ENCODE measurements at regions not wholly inside any gene's neighbourhood (a gene's known extent, or its start where the extent isn't known, plus 50 kb on each side); places are given as distances from the start of the nearest gene placed in this dataset.
"Not testable (repeated sequence)": the region's sequence is repeated elsewhere in the genome, so short reads cannot be mapped to it uniquely, and the experiment has no call there.

GRCh38 chr15:87741350-87741749 is 515.2 kb downstream of the NTRK3 start:
- Mint-ChIP-seq H3K36me3 (ENCODE audit: insufficient read depth) (no peaks in the 10 kb centered on the region), H3K9me3 (peaks cover 0 to 2% of the 10 kb centered on the region in 2 donors), H3K27me3 (peaks cover 4 to 7% of the 10 kb centered on the region in 2 donors), H3K4me3 (no peak overlapping the region), H3K4me1 (ENCODE audit: low read depth in 2 of 2) (peaks cover 0 to 5% of the 10 kb centered on the region in 2 donors), H3K27ac (no peak overlapping the region)
- ATAC-seq (replicated peaks) = no peak
- no peak for DNase-seq

DNA sequence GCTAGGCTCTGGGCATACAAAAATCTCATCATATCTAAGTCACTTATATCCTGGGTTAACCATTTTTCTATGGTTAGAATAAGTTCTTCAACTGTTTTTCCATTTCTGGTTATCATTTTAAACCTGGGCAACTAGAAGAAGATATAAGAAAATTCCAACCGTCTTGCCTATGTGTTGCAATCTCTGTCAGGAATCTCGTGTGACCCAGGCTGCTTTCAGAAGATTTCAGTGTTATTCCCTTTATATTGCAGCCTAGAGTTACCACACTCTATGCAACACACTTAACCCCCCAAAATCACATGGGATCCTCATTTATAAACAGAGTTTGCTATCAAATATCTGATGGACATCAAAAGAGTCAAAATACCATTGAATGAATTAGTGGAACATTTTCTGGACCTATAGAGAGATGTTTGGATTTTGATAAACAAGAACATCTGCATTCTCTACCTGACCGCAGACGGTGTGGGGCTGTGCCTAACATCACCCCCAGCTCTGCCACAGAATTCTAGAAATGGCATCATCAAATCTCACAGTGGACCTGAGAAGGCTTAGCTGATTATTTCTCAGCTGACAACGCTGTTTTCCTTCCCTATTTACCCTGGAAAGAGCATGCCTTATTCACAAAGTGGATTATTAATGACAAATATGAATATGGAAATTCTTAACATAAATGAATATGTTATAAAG is 515.7 kb downstream of the NTRK3 start:
- Mint-ChIP-seq H3K4me3 (no peak overlapping the region), H3K36me3 (ENCODE audit: insufficient read depth) (no peaks in the 10 kb centered on the region), H3K4me1 (ENCODE audit: low read depth in 2 of 2) (peaks cover 0 to 5% of the 10 kb centered on the region in 2 donors), H3K27ac (no peak overlapping the region), H3K27me3 (peaks cover 4 to 9% of the 10 kb centered on the region in 2 donors), H3K9me3 (peaks cover 0 to 2% of the 10 kb centered on the region in 2 donors)
- no peak for ATAC-seq (replicated peaks)
- DNase-seq = no peak

DNA sequence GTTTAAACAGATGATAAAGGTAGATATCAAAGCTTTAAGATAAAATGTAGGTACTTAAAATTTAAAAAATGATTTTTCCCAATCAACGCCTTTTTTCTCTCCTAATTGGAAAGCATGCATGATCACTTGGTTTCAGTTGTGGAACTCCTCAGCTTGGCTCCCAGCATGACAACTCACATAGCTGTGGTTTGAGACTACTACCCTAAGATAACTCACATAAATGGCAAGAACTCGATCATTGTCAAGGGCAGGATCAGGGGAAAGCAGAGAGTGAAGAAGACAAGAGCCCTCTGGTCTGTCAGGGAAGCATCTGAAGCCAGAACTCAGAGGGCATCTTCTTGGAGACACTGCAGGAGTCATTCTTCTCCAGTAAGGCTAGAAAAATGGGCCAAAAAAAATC is 516.7 kb downstream of the NTRK3 start:
- Mint-ChIP-seq H3K36me3 (ENCODE audit: insufficient read depth) (no peaks in the 10 kb centered on the region), H3K4me1 (ENCODE audit: low read depth in 2 of 2) (peaks cover 0 to 5% of the 10 kb centered on the region in 2 donors), H3K4me3 (no peak overlapping the region), H3K9me3 (peaks cover 0 to 2% of the 10 kb centered on the region in 2 donors), H3K27ac (no peak overlapping the region), H3K27me3 (peaks cover 4 to 9% of the 10 kb centered on the region in 2 donors)
- ATAC-seq (replicated peaks) (no peak), DNase-seq (no peak)

- H3K36me3 Mint-ChIP-seq (ENCODE audit: insufficient read depth) = no peaks in the 10 kb centered on the region
- no peak for DNase-seq
- H3K9me3 Mint-ChIP-seq = peaks cover 0 to 2% of the 10 kb centered on the region in 2 donors
- H3K4me3 Mint-ChIP-seq = no peak overlapping the region
- no peak for ATAC-seq (replicated peaks)
- no peak overlapping the region for H3K27ac Mint-ChIP-seq
- H3K27me3 Mint-ChIP-seq = peaks cover 7 to 13% of the 10 kb centered on the region in 2 donors
- H3K4me1 Mint-ChIP-seq (ENCODE audit: low read depth in 2 of 2) = peaks cover 0 to 5% of the 10 kb centered on the region in 2 donors
These were observed 517.5 kb downstream of the NTRK3 start for GRCh38 chr15:87739081-87739480.

DNA sequence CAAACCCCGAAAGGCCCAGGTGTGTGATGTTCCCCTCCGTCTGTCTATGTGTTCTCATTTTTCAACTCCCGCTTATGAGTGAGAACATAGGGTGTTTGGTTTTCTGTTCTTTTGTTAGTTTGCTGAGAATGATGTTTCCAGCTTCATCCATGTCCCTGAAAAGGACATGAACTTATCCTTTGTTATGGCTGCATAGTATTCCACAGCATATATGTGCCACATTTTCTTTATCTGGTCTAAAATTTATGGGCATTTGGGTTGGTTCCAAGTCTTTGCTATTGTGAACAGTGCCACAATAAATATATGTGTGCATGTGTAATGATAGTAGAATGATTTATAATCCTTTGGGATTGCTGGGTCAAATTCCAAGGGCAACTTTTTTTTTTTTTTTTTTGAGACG is 519.1 kb downstream of the NTRK3 start:
- H3K27ac Mint-ChIP-seq; H3K4me1 Mint-ChIP-seq (ENCODE audit: low read depth in 2 of 2); DNase-seq; H3K36me3 Mint-ChIP-seq (ENCODE audit: insufficient read depth); H3K9me3 Mint-ChIP-seq; H3K4me3 Mint-ChIP-seq; ATAC-seq (replicated peaks): not testable (repeated sequence)
- peaks cover 12 to 20% of the 10 kb centered on the region in 2 donors for H3K27me3 Mint-ChIP-seq

- Mint-ChIP-seq H3K27me3 (peaks cover 12 to 20% of the 10 kb centered on the region in 2 donors), H3K4me3 (no peak overlapping the region), H3K27ac (no peak overlapping the region), H3K36me3 (ENCODE audit: insufficient read depth) (no peaks in the 10 kb centered on the region), H3K4me1 (ENCODE audit: low read depth in 2 of 2) (peaks cover 1 to 5% of the 10 kb centered on the region in 2 donors), H3K9me3 (peaks cover 0 to 2% of the 10 kb centered on the region in 2 donors)
- no peak for DNase-seq
- no peak for ATAC-seq (replicated peaks)
These were observed 519.6 kb downstream of the NTRK3 start for GRCh38 chr15:87736891-87737389.

- Mint-ChIP-seq H3K27ac (no peak overlapping the region), H3K36me3 (ENCODE audit: insufficient read depth) (no peaks in the 10 kb centered on the region), H3K4me1 (ENCODE audit: low read depth in 2 of 2) (peaks cover 1 to 5% of the 10 kb centered on the region in 2 donors), H3K4me3 (no peak overlapping the region), H3K27me3 (peaks cover 12 to 20% of the 10 kb centered on the region in 2 donors), H3K9me3 (peaks cover 0 to 2% of the 10 kb centered on the region in 2 donors)
- ATAC-seq (replicated peaks) (no peak), DNase-seq (no peak)
These were observed 520.1 kb downstream of the NTRK3 start for GRCh38 chr15:87736401-87736800.

GRCh38 chr15:87735522-87735921 is 521.0 kb downstream of the NTRK3 start:
- peaks cover 1 to 5% of the 10 kb centered on the region in 2 donors for H3K4me1 Mint-ChIP-seq (ENCODE audit: low read depth in 2 of 2)
- ATAC-seq (replicated peaks) = no peak

GRCh38 chr15:87734571-87735373 is 521.8 kb downstream of the NTRK3 start:
- DNase-seq (no peak), ATAC-seq (replicated peaks) (no peak)
- Mint-ChIP-seq H3K4me3 (no peak overlapping the region), H3K27ac (no peak overlapping the region), H3K36me3 (ENCODE audit: insufficient read depth) (no peaks in the 10 kb centered on the region), H3K27me3 (peaks cover 12 to 20% of the 10 kb centered on the region in 2 donors), H3K9me3 (peaks cover 0 to 4% of the 10 kb centered on the region in 2 donors), H3K4me1 (ENCODE audit: low read depth in 2 of 2) (peaks cover 1 to 5% of the 10 kb centered on the region in 2 donors)

More at GRCh38 chr15:87735522-87735921, 521.0 kb downstream of the NTRK3 start:
- H3K9me3 Mint-ChIP-seq = peaks cover 0 to 2% of the 10 kb centered on the region in 2 donors
- H3K27ac Mint-ChIP-seq = no peak overlapping the region
- no peak for DNase-seq
- no peaks in the 10 kb centered on the region for H3K36me3 Mint-ChIP-seq (ENCODE audit: insufficient read depth)
- H3K4me3 Mint-ChIP-seq = no peak overlapping the region
- H3K27me3 Mint-ChIP-seq = peaks cover 12 to 20% of the 10 kb centered on the region in 2 donors

GRCh38 chr15:87733977-87734376 is 522.6 kb downstream of the NTRK3 start:
- DNase-seq = no peak
- H3K27me3 Mint-ChIP-seq = peaks cover 12 to 20% of the 10 kb centered on the region in 2 donors
- ATAC-seq (replicated peaks) = no peak
- H3K36me3 Mint-ChIP-seq (ENCODE audit: insufficient read depth) = no peaks in the 10 kb centered on the region
- peaks cover 0 to 4% of the 10 kb centered on the region in 2 donors for H3K9me3 Mint-ChIP-seq
- no peak overlapping the region for H3K27ac Mint-ChIP-seq
- peaks cover 1 to 5% of the 10 kb centered on the region in 2 donors for H3K4me1 Mint-ChIP-seq (ENCODE audit: low read depth in 2 of 2)
- H3K4me3 Mint-ChIP-seq = no peak overlapping the region

DNA sequence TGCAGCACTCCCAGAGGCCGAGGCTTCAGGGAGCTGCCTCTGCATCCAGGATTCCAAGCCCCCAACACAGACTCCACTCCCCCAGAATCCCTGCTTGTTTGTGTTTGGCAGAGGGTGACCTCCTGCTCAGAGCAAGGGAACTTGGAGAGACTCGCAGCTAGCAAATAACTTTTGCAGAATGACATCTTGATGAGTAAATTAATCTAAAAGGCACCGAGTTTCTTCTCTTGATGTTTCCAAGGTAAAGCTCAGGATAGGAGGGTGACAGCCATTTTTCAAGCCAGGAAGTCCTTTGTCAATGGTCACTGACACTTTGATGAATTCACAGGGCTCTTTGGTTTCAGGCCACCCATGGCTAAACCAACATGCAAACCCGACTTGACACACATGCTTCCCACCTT is 523.0 kb downstream of the NTRK3 start:
- Mint-ChIP-seq H3K4me1 (ENCODE audit: low read depth in 2 of 2) (peaks cover 1 to 5% of the 10 kb centered on the region in 2 donors), H3K27me3 (peaks cover 12 to 20% of the 10 kb centered on the region in 2 donors), H3K36me3 (ENCODE audit: insufficient read depth) (no peaks in the 10 kb centered on the region), H3K27ac (no peak overlapping the region), H3K4me3 (no peak overlapping the region), H3K9me3 (peaks cover 0 to 4% of the 10 kb centered on the region in 2 donors)
- DNase-seq (no peak), ATAC-seq (replicated peaks) (no peak)

- Mint-ChIP-seq H3K4me1 (ENCODE audit: low read depth in 2 of 2) (peaks cover 1 to 5% of the 10 kb centered on the region in 2 donors), H3K9me3 (peaks cover 0 to 4% of the 10 kb centered on the region in 2 donors), H3K36me3 (ENCODE audit: insufficient read depth) (no peaks in the 10 kb centered on the region), H3K4me3 (no peak overlapping the region), H3K27me3 (peaks cover 12 to 20% of the 10 kb centered on the region in 2 donors), H3K27ac (no peak overlapping the region)
- DNase-seq (no peak), ATAC-seq (replicated peaks) (no peak)
These were observed 523.6 kb downstream of the NTRK3 start for GRCh38 chr15:87732976-87733375.

GRCh38 chr15:87731630-87732029 is 524.9 kb downstream of the NTRK3 start:
- ATAC-seq (replicated peaks) = no peak

More at GRCh38 chr15:87731630-87732029, 524.9 kb downstream of the NTRK3 start:
- peaks cover 0 to 2% of the 10 kb centered on the region in 2 donors for H3K9me3 Mint-ChIP-seq
- H3K4me3 Mint-ChIP-seq = no peak overlapping the region
- no peak for DNase-seq
- no peaks in the 10 kb centered on the region for H3K36me3 Mint-ChIP-seq (ENCODE audit: insufficient read depth)
- peaks cover 0 to 1% of the 10 kb centered on the region in 2 donors for H3K4me1 Mint-ChIP-seq (ENCODE audit: low read depth in 2 of 2)
- H3K27me3 Mint-ChIP-seq = peaks cover 8 to 18% of the 10 kb centered on the region in 2 donors
- no peak overlapping the region for H3K27ac Mint-ChIP-seq

Data from effector memory CD8-positive, alpha-beta T cell (primary cell).